GM19240 (cell line): ENCODE measurements at regions not wholly inside any gene's neighbourhood (a gene's known extent, or its start where the extent isn't known, plus 50 kb on each side); places are given as distances from the start of the nearest gene placed in this dataset.

Experiments used
- DNase-seq: peaks from one replicate; pipeline ENCODE4 v3.0.0; 2011; ENCODE audit warnings: low spot score; ENCODE audit not compliant: insufficient read length

DNA sequence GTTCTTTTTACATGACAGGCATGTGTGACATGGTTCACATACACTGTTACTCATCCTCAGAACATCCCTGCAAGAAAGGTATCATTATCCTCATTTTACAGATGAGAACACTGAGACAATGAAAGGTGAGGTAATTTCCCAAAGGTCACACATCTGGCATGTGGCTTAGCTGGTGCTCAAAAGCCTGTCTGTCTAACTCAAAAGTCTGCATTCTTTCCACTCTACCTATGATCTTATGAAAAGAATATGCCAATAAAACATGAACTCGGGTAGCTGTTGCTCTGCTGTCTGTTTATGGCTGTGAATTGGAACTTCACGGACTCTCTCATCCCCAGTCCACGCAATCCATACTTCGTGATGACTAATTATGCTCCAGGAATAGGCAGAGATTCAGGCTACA lies 79.0 kb upstream of the ODAD2 start:
- DNase-seq = no peak

DNA sequence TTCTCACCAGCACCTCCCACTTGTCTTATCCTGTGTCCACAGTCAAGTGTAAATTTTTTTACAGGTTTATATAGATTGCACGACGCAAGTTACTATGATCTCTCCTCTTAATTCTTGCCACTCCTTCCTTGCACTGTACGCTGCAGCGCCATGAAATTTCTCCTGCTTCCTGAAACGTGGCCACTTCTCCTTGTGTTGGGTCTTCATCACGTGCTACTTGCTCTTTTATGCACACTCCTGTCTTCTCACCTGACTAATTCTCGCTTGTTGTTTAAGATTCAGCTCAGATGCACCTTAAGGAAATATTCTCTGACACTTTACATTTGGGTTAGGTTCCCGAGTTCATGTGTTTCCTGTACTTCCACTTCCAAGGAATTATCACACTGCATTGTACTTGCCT lies 76.5 kb upstream of the ODAD2 start:
- no peak for DNase-seq

DNA sequence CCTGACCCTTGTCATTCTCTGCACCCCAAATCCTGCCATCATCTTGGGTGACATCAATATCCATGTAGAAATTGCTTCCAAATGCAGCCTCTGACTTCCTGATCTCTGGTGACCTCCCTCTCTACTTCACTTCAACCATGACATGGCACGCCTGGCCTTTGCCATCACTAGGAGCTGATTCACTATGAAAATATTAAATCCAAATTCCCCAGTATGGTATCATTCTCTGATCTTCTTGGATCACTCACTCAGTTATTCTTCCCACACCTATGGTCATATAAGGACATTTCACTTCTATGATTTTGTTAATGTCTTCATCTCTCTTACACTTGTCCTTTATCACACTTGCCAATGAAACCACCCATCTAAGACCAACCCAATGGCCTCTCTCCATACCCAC lies 73.7 kb upstream of the ODAD2 start:
- DNase-seq = no peak

DNA sequence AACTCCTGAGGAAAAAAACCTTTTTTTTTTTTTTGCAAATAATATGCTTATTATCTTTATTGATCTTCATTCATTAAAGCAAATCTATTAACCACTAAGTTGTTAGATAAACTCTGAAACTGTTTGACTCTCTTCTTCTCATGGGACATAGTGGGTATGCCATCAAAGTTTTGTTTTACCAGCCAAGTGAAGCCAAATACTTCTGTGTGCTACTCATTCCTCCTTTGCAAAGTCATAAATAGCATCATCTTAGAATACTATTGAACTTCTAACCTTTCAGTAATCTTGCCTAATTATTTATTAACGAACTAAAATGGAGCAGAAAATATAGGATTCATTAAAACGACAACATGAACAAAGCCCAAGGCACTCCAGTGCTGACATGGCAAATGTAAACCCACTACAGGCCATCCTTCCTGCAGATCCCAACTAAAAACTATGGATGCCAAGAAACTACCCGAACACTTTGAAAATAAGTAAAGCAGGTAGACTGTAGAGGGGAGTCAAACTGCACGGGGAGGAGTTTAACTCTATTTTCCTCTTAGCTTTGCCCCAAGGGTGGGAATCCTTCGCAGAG lies 61.2 kb upstream of the ODAD2 start:
- DNase-seq = no peak

DNA sequence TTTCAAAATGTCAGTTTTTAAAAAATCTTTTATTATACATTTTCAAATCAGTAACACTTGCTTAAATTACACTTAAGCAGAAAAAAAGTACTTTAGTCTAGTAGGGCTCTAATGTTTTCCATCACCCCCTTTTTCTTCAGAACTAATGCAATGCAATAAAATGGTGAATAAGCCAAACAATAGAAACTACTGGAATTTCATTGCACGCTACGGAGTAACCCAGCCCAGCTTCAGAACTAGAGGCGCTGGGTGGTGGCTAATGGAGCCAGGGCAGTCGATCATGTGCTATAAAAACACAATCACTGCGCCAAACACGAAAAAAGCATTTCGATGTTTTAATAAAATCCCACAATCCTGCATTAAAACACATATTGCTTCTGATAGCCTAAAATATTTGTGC lies 59.9 kb upstream of the ODAD2 start:
- DNase-seq = no peak

DNA sequence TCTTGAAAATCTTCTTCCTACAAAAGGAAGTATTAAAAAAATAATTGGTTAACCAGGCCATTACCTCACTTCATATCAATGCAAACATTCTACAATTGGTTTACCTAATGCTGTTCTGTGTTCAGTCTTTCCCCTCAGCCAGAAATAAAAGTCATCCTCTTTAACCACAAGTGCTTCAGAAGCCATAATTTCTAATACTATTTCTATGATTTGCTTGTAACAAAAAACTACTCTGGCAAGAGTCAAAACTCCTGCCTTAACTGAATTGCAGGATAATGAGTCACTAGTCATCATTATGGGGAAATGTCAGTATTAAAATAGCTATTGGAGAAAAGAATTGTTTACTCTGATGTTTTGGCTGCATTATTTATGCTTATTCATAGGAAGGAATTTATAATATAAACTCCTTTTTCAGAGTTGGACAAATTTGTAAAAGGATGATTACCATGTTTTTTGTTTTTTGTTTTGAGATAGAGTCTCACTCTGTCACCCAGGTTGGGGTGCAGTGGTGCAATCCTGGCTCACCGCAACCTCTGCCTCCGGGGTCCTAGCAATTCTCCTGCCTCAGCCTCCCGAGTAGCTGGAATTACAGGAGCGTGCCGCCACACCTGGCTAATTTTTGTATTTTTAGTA lies 55.5 kb upstream of the ODAD2 start:
- no peak for DNase-seq

DNA sequence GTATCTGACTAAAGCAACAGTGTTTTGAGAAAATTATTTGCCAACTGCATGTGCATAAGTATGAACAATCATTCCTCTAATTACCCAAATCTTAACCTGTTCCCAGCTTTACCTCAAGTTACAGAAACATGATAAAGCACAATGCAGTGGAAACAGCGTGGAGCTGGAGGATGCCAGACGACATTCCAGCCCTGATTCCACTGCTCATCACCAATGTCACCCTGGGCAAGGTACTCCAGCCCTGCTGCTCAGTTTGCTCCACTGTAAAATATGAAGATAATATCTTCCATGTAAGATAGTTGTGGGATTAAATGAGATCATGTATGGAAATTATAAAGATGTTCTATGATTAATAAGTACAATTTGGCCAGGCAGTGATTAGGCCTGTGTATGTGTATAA lies 50.4 kb upstream of the ODAD2 start:
- no peak for DNase-seq
